ENCODE measurements at regions not wholly inside any gene's neighbourhood (a gene's known extent, or its start where the extent isn't known, plus 50 kb on each side); places are given as distances from the start of the nearest gene placed in this dataset.
A peak's percentile ranks its signal among the peaks of the same experiment; 100 is the strongest.
"Not testable (repeated sequence)": the region's sequence is repeated elsewhere in the genome, so short reads cannot be mapped to it uniquely, and the experiment has no call there.

GRCh38 chr7:94154858-94155257 lies 150.7 kb upstream of the BET1 start:
- DNase-seq: no peak

GRCh38 chr7:94157659-94158306 lies 153.6 kb upstream of the BET1 start:
- in situ Hi-C loops (cut with HindIII; ENCODE audit: low pct_ligation_motif_present, low pct_unique_long_range_greater_than_20kb, low sequenced_read_pairs); DNase-seq: not testable (repeated sequence)

More at GRCh38 chr7:94154858-94155257, 150.7 kb upstream of the BET1 start:
- in situ Hi-C loops (cut with HindIII; ENCODE audit: low pct_ligation_motif_present, low pct_unique_long_range_greater_than_20kb, low sequenced_read_pairs): no loop called here

- no peak for DNase-seq
- in situ Hi-C loops (cut with HindIII; ENCODE audit: low pct_ligation_motif_present, low pct_unique_long_range_greater_than_20kb, low sequenced_read_pairs): no loop called here
Measured at GRCh38 chr7:94160719-94161435, 156.7 kb upstream of the BET1 start.

- no peak for DNase-seq
- in situ Hi-C loops (cut with HindIII; ENCODE audit: low pct_ligation_motif_present, low pct_unique_long_range_greater_than_20kb, low sequenced_read_pairs): no loop called here
Measured at GRCh38 chr7:94161476-94161875, 157.3 kb upstream of the BET1 start.

- in situ Hi-C loops (cut with HindIII; ENCODE audit: low pct_ligation_motif_present, low pct_unique_long_range_greater_than_20kb, low sequenced_read_pairs): no loop called here
- DNase-seq: no peak
Measured at GRCh38 chr7:94169682-94170081, 165.5 kb upstream of the BET1 start.

GRCh38 chr7:94170836-94171235 lies 166.7 kb upstream of the BET1 start:
- peak; percentile 10 for DNase-seq
- in situ Hi-C loops (cut with HindIII; ENCODE audit: low pct_ligation_motif_present, low pct_unique_long_range_greater_than_20kb, low sequenced_read_pairs): no loop called here

- in situ Hi-C loops (cut with HindIII; ENCODE audit: low pct_ligation_motif_present, low pct_unique_long_range_greater_than_20kb, low sequenced_read_pairs): no loop called here
- no peak for DNase-seq
Measured at GRCh38 chr7:94173436-94173835, 169.3 kb upstream of the BET1 start.

- in situ Hi-C loops (cut with HindIII; ENCODE audit: low pct_ligation_motif_present, low pct_unique_long_range_greater_than_20kb, low sequenced_read_pairs): no loop called here
- DNase-seq: no peak
Measured at GRCh38 chr7:94174375-94174774, 170.2 kb upstream of the BET1 start.

GRCh38 chr7:94174956-94175355 lies 170.8 kb upstream of the BET1 start:
- in situ Hi-C loops (cut with HindIII; ENCODE audit: low pct_ligation_motif_present, low pct_unique_long_range_greater_than_20kb, low sequenced_read_pairs): no loop called here
- no peak for DNase-seq

- DNase-seq: no peak
- in situ Hi-C loops (cut with HindIII; ENCODE audit: low pct_ligation_motif_present, low pct_unique_long_range_greater_than_20kb, low sequenced_read_pairs): no loop called here
Measured at GRCh38 chr7:94176694-94177200, 172.6 kb upstream of the BET1 start.

- in situ Hi-C loops (cut with HindIII; ENCODE audit: low pct_ligation_motif_present, low pct_unique_long_range_greater_than_20kb, low sequenced_read_pairs): no loop called here
- DNase-seq: no peak
Measured at GRCh38 chr7:94177441-94177840, 173.3 kb upstream of the BET1 start.

- no peak for DNase-seq
- in situ Hi-C loops (cut with HindIII; ENCODE audit: low pct_ligation_motif_present, low pct_unique_long_range_greater_than_20kb, low sequenced_read_pairs): no loop called here
Measured at GRCh38 chr7:94178230-94178629, 174.1 kb upstream of the BET1 start.

- in situ Hi-C loops (cut with HindIII; ENCODE audit: low pct_ligation_motif_present, low pct_unique_long_range_greater_than_20kb, low sequenced_read_pairs): no loop called here
- DNase-seq: no peak
Measured at GRCh38 chr7:94179466-94179865, 175.3 kb upstream of the BET1 start.

- peak; percentile 60 for DNase-seq
- in situ Hi-C loops (cut with HindIII; ENCODE audit: low pct_ligation_motif_present, low pct_unique_long_range_greater_than_20kb, low sequenced_read_pairs): no loop called here
Measured at GRCh38 chr7:94182066-94182465, 177.9 kb upstream of the BET1 start.

- in situ Hi-C loops (cut with HindIII; ENCODE audit: low pct_ligation_motif_present, low pct_unique_long_range_greater_than_20kb, low sequenced_read_pairs): no loop called here
- DNase-seq: peak; percentile 25
Measured at GRCh38 chr7:94182721-94183120, 178.6 kb upstream of the BET1 start.

- DNase-seq: peak; percentile 100
- in situ Hi-C loops (cut with HindIII; ENCODE audit: low pct_ligation_motif_present, low pct_unique_long_range_greater_than_20kb, low sequenced_read_pairs): no loop called here
Measured at GRCh38 chr7:94183289-94183749, 179.2 kb upstream of the BET1 start.

GRCh38 chr7:94183891-94184290 lies 179.7 kb upstream of the BET1 start:
- in situ Hi-C loops (cut with HindIII; ENCODE audit: low pct_ligation_motif_present, low pct_unique_long_range_greater_than_20kb, low sequenced_read_pairs): no loop called here
- DNase-seq: peak; percentile 25

- DNase-seq: no peak
- in situ Hi-C loops (cut with HindIII; ENCODE audit: low pct_ligation_motif_present, low pct_unique_long_range_greater_than_20kb, low sequenced_read_pairs): no loop called here
Measured at GRCh38 chr7:94188350-94188749, 184.2 kb upstream of the BET1 start.

GRCh38 chr7:94190599-94191061 lies 186.5 kb upstream of the BET1 start:
- peak; percentile 94 for DNase-seq
- in situ Hi-C loops (cut with HindIII; ENCODE audit: low pct_ligation_motif_present, low pct_unique_long_range_greater_than_20kb, low sequenced_read_pairs): no loop called here

- in situ Hi-C loops (cut with HindIII; ENCODE audit: low pct_ligation_motif_present, low pct_unique_long_range_greater_than_20kb, low sequenced_read_pairs); DNase-seq: not testable (repeated sequence)
Measured at GRCh38 chr7:94194426-94194825, 190.3 kb upstream of the BET1 start.
